ENCODE measurements at regions not wholly inside any gene's neighbourhood (a gene's known extent, or its start where the extent isn't known, plus 50 kb on each side); places are given as distances from the start of the nearest gene placed in this dataset.

DNA sequence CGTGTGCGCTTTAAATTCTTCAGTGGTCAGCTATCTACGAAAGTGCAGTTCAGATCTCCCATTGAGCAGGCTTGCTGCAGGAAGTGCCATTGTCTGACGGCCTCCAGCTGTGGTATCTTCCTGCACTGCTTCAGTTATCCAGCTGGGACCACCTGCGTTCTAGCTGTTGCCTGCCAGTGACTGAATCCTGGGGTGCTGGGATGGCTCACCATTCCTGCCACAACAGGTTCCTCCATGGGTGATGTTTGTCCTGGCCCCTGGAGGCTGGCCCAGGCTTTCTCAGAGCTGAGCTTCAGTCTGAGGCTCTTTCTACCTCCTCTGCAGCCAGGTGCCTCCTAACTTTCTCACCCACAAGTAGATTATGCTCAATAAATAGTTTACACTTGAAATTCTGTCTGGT, 498.5 kb upstream of the HS6ST1 start:
- 56% methylated on average over 5 of the region's 5 CpGs for WGBS
- H3K4me1 ChIP-seq (ENCODE audit: control insufficient read depth in 4 of 4, insufficient read depth in 4 of 4, low read length in 3 of 4): no peaks in the 10 kb centered on the region
- no peaks in the 10 kb centered on the region for H3K27me3 ChIP-seq (ENCODE audit: control insufficient read depth in 4 of 4, insufficient read depth in 4 of 4, low read length in 3 of 4)
- no peaks in the 10 kb centered on the region for H3K9me3 ChIP-seq (ENCODE audit: control insufficient read depth in 4 of 4, low read length in 3 of 4)
- no peaks in the 10 kb centered on the region for H3K36me3 ChIP-seq (ENCODE audit: control insufficient read depth in 4 of 4, insufficient read depth in 3 of 4, low read depth in 1 of 4, low read length in 3 of 4)
- DNase-seq (ENCODE audit: low spot score): no peak
- H3K9ac ChIP-seq (ENCODE audit: low read depth in 1 of 2, low read length in 2 of 2): no peak overlapping the region
- H3K4me3 ChIP-seq (ENCODE audit: low read depth in 1 of 3, low read length in 3 of 3): no peak overlapping the region
- TF ChIP-seq, protein P1, sequence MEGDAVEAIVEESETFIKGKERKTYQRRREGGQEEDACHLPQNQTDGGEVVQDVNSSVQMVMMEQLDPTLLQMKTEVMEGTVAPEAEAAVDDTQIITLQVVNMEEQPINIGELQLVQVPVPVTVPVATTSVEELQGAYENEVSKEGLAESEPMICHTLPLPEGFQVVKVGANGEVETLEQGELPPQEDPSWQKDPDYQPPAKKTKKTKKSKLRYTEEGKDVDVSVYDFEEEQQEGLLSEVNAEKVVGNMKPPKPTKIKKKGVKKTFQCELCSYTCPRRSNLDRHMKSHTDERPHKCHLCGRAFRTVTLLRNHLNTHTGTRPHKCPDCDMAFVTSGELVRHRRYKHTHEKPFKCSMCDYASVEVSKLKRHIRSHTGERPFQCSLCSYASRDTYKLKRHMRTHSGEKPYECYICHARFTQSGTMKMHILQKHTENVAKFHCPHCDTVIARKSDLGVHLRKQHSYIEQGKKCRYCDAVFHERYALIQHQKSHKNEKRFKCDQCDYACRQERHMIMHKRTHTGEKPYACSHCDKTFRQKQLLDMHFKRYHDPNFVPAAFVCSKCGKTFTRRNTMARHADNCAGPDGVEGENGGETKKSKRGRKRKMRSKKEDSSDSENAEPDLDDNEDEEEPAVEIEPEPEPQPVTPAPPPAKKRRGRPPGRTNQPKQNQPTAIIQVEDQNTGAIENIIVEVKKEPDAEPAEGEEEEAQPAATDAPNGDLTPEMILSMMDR (IDR thresholded peaks at IDR 0.05; ENCODE audit: low read depth, low read length, missing input control): no peak
- no peak for TF ChIP-seq HNF4G (IDR thresholded peaks at IDR 0.05)
- no peak for TF ChIP-seq MAX (IDR thresholded peaks at IDR 0.05)
- no peak for TF ChIP-seq ATF3 (IDR thresholded peaks at IDR 0.05)
- no peak for TF ChIP-seq YY1 (IDR thresholded peaks at IDR 0.05)
- no peak for TF ChIP-seq HNF4A (conservative IDR thresholded peaks at IDR 0.05)
- no peak for TF ChIP-seq FOXA2 (IDR thresholded peaks at IDR 0.05)
- TF ChIP-seq NR2F2 (IDR thresholded peaks at IDR 0.05): no peak
- no peak for TF ChIP-seq EGR1 (IDR thresholded peaks at IDR 0.05; ENCODE audit: low read depth in 2 of 2)
- no peak for TF ChIP-seq RAD21 (IDR thresholded peaks at IDR 0.05)
- TF ChIP-seq TAF1 (conservative IDR thresholded peaks at IDR 0.05): no peak
- H3K27ac ChIP-seq (ENCODE audit: low read depth in 1 of 2, low read length in 2 of 2): no peak overlapping the region

DNA sequence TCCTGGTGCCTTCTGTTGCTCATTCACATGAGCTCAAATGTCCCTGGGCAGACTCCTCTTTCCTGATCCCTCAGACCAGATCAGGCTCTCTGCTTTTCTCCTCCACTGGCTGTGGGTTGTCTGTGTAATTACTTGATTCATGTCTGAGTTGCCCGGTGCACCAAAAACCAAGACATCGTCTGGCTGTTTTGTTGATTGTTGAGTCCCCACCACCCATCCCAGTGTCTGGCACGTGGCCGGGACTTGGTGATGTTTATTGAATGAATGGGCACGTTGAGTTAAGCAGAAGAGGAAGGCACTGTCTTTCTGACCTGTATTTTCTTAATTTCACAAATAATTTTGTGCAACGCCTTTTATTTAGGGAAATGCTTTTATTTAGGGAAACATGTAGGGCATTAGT, 499.1 kb upstream of the HS6ST1 start:
- WGBS: 75% methylated on average over 6 of the region's 6 CpGs
- no peaks in the 10 kb centered on the region for H3K36me3 ChIP-seq (ENCODE audit: control insufficient read depth in 4 of 4, insufficient read depth in 3 of 4, low read depth in 1 of 4, low read length in 3 of 4)
- DNase-seq (ENCODE audit: low spot score): no peak
- H3K4me3 ChIP-seq (ENCODE audit: low read depth in 1 of 3, low read length in 3 of 3): no peak overlapping the region
- H3K27ac ChIP-seq (ENCODE audit: low read depth in 1 of 2, low read length in 2 of 2): no peak overlapping the region
- no peaks in the 10 kb centered on the region for H3K9me3 ChIP-seq (ENCODE audit: control insufficient read depth in 4 of 4, low read length in 3 of 4)
- no peaks in the 10 kb centered on the region for H3K4me1 ChIP-seq (ENCODE audit: control insufficient read depth in 4 of 4, insufficient read depth in 4 of 4, low read length in 3 of 4)
- H3K9ac ChIP-seq (ENCODE audit: low read depth in 1 of 2, low read length in 2 of 2): no peak overlapping the region
- no peaks in the 10 kb centered on the region for H3K27me3 ChIP-seq (ENCODE audit: control insufficient read depth in 4 of 4, insufficient read depth in 4 of 4, low read length in 3 of 4)
- TF ChIP-seq MAX (IDR thresholded peaks at IDR 0.05) (no peak), RAD21 (IDR thresholded peaks at IDR 0.05) (no peak), FOXA1 (IDR thresholded peaks at IDR 0.05) (no peak), ATF3 (IDR thresholded peaks at IDR 0.05) (no peak), GABPA (IDR thresholded peaks at IDR 0.05 in 1 of 2, conservative IDR thresholded peaks at IDR 0.05 in 1 of 2) (no peak), HNF4A (conservative IDR thresholded peaks at IDR 0.05) (no peak), SP1 (IDR thresholded peaks at IDR 0.05) (no peak), NR2F2 (IDR thresholded peaks at IDR 0.05) (no peak), YY1 (IDR thresholded peaks at IDR 0.05) (no peak), EGR1 (IDR thresholded peaks at IDR 0.05; ENCODE audit: low read depth in 2 of 2) (no peak), RXRA (IDR thresholded peaks at IDR 0.05) (no peak), FOXA2 (IDR thresholded peaks at IDR 0.05) (no peak), TAF1 (conservative IDR thresholded peaks at IDR 0.05) (no peak)
- TF ChIP-seq, protein P1 (IDR thresholded peaks at IDR 0.05; ENCODE audit: low read depth, low read length, missing input control): no peak

All from liver (tissue), 8 donors.